Endothelial cell of umbilical vein (primary cell): ENCODE measurements at regions not wholly inside any gene's neighbourhood (a gene's known extent, or its start where the extent isn't known, plus 50 kb on each side); places are given as distances from the start of the nearest gene placed in this dataset.

Experiments used
- BruUV-seq: library from RNA; stranded (reverse); fragments of 400-500 nt; replicated peaks from 2 replicates; lab custom pipeline; 2021; lab: Mats Ljungman, UMichigan
- CTCF ChIA-PET: fragments of 300-600, 350-600 bp; sonication (Branson Sonifier 250); formaldehyde crosslinking; loops from one replicate; lab custom pipeline; 2021; ENCODE audit warnings: antibody characterized with exemption, inconsistent platforms; lab: Charles Lee
- POLR2A ChIA-PET: fragments of 300-600, 350-600 bp; sonication (Branson Sonifier 250); formaldehyde crosslinking; loops from one replicate; lab custom pipeline; 2021; ENCODE audit warnings: antibody characterized with exemption, inconsistent platforms; lab: Charles Lee
- DNase-seq: peaks from one replicate; pipeline ENCODE4 v3.0.0-alpha.2; 2011; ENCODE audit warnings: low read depth, low spot score
- FAIRE-seq: peaks from 2 replicates; lab custom pipeline; 2011; peaks lifted over from hg19 to GRCh38; lab: Jason Lieb, UNC
- H2AFZ ChIP-seq: 2 replicates; pipeline ENCODE4 v1.6.0; 2012; ENCODE audit warnings: low read depth, low read length, control low read depth, inconsistent platforms
- H3K27ac ChIP-seq: 2 replicates; pipeline ENCODE4 v1.5.1; 2011; ENCODE audit warnings: low read depth, mild to moderate bottlenecking, control low read depth, low read length, moderate library complexity; ENCODE audit not compliant: insufficient read depth
- H3K27me3 ChIP-seq, 2 experiments: 2 replicates each; pipeline versions ENCODE4 v1.6.0 to v1.6.1; 2011; ENCODE audit warnings: low read length in 2 of 2, mixed read lengths in 1 of 2; ENCODE audit not compliant: control insufficient read depth in 2 of 2, insufficient read depth in 2 of 2
- H3K36me3 ChIP-seq, 2 experiments: 2 replicates in 1 of 2; 3 replicates in 1 of 2; pipeline ENCODE4 v1.5.1; 2011; ENCODE audit warnings: low read length in 2 of 2, mild to moderate bottlenecking in 1 of 2, moderate library complexity in 1 of 2; ENCODE audit not compliant: control insufficient read depth in 2 of 2, insufficient read depth in 2 of 2; ENCODE audit errors: extremely low read depth in 1 of 2
- H3K4me1 ChIP-seq: 3 replicates; pipeline ENCODE4 v1.5.1; 2011; ENCODE audit warnings: mild to moderate bottlenecking, low read length; ENCODE audit not compliant: control insufficient read depth, insufficient read depth; ENCODE audit errors: extremely low read depth
- H3K4me2 ChIP-seq: 2 replicates; pipeline ENCODE4 v1.6.1; 2011; ENCODE audit warnings: low read length, control low read depth, mixed read lengths; ENCODE audit not compliant: insufficient read depth
- H3K4me3 ChIP-seq, 3 experiments: fragments of 200-600 bp in 1 of 3; sonication (generic), shearing (Covaris generic) in 1 of 3; replicated peaks in 1 of 3; 2 replicates each; pipeline ENCODE4 v1.5.1; 2011 to 2016; ENCODE audit warnings: control low read depth in 3 of 3, low read length in 3 of 3, mild to moderate bottlenecking in 2 of 3, inconsistent platforms in 1 of 3, low read depth in 1 of 3, moderate library complexity in 1 of 3; ENCODE audit not compliant: insufficient read depth in 1 of 3
- H3K79me2 ChIP-seq: 2 replicates; pipeline ENCODE4 v1.6.0; 2012; ENCODE audit warnings: low read length, inconsistent platforms; ENCODE audit not compliant: control insufficient read depth, insufficient read depth
- H3K9ac ChIP-seq: replicated peaks from 2 replicates; pipeline ENCODE3; 2011; ENCODE audit warnings: low read length, control low read depth; ENCODE audit not compliant: insufficient read depth; ENCODE audit errors: extremely low read depth
- H3K9me1 ChIP-seq: replicated peaks from 3 replicates; pipeline ENCODE4 v1.6.0; 2011; ENCODE audit warnings: mild to moderate bottlenecking, low read length; ENCODE audit not compliant: control insufficient read depth, insufficient read depth; ENCODE audit errors: extremely low read depth
- H3K9me3 ChIP-seq: replicated peaks from 2 replicates; pipeline ENCODE4 v1.5.1; 2012; ENCODE audit warnings: low read length, inconsistent platforms; ENCODE audit not compliant: control insufficient read depth, insufficient read depth
- H4K20me1 ChIP-seq: replicated peaks from 2 replicates; pipeline ENCODE3; 2011; ENCODE audit warnings: mild to moderate bottlenecking, low read length; ENCODE audit not compliant: control insufficient read depth, insufficient read depth; ENCODE audit errors: extremely low read depth
- CTCF ChIP-seq, 2 donors: IDR thresholded peaks; 1 replicate in 1 of 2; 2 replicates in 1 of 2; pipeline ENCODE4 v1.5.1; 2011; ENCODE audit warnings: low read length in 2 of 2, mild to moderate bottlenecking in 2 of 2, moderate library complexity in 2 of 2, control low read depth in 1 of 2, inconsistent platforms in 1 of 2, low read depth in 1 of 2; ENCODE audit not compliant: insufficient read depth in 1 of 2; ENCODE audit errors: extremely low read depth in 1 of 2
- EZH2 ChIP-seq: IDR thresholded peaks from 2 replicates; pipeline ENCODE4 v1.6.1; 2012; ENCODE audit warnings: borderline replicate concordance, low read depth, mild to moderate bottlenecking, moderate library complexity, low read length, inconsistent platforms; ENCODE audit not compliant: severe bottlenecking
- FOS ChIP-seq: IDR thresholded peaks from 2 replicates; pipeline ENCODE4 v1.6.1; 2011; ENCODE audit warnings: mild to moderate bottlenecking, low read length, moderate library complexity, borderline replicate concordance; ENCODE audit not compliant: insufficient read depth
- GATA2 ChIP-seq: IDR thresholded peaks from 2 replicates; pipeline ENCODE4 v1.7.0; 2011; ENCODE audit warnings: low read depth, mild to moderate bottlenecking, moderate library complexity, mixed read lengths, low read length; ENCODE audit not compliant: insufficient read length, insufficient read depth
- JUN ChIP-seq: IDR thresholded peaks from 2 replicates; pipeline ENCODE4 v1.6.1; 2011; ENCODE audit warnings: borderline replicate concordance, low read depth; ENCODE audit not compliant: insufficient read length, insufficient read depth
- MAX ChIP-seq: IDR thresholded peaks from 2 replicates; pipeline ENCODE4 v1.6.1; 2011; ENCODE audit not compliant: insufficient read depth, insufficient read length
- MYC ChIP-seq: IDR thresholded peaks from one replicate; pipeline ENCODE4 v1.6.1; 2011; ENCODE audit warnings: mild to moderate bottlenecking, low read depth, low read length
- POLR2A ChIP-seq: IDR thresholded peaks from 2 replicates; pipeline ENCODE4 v1.6.1; 2012; ENCODE audit warnings: low read depth, mild to moderate bottlenecking, control low read depth, low read length
- POLR2AphosphoS5 ChIP-seq: IDR thresholded peaks from 2 replicates; pipeline ENCODE4 v1.6.1; 2012; ENCODE audit warnings: low read depth, mild to moderate bottlenecking, control low read depth, low read length, moderate library complexity; ENCODE audit not compliant: insufficient read depth
- dilution Hi-C: fragments of 300-500 bp; cut with MboI; formaldehyde crosslinking; loops from one replicate; pipeline ENCODE4 v1.15.0; 2019; ENCODE audit warnings: low sequenced_read_pairs; ENCODE audit not compliant: extremely low pct_ligation_motif_present
- intact Hi-C: fragments of 100-400 bp; cut with micrococcal nuclease; formaldehyde crosslinking; loops from one replicate; pipeline ENCODE4 v1.10.0; 2022

- BruUV-seq, result no TSS peak
- H3K9ac ChIP-seq, result no peak overlapping the region
- H3K9me3 ChIP-seq, result no peaks in the 10 kb centered on the region
- TF ChIP-seq EZH2 (no peak), POLR2A (no peak), JUN (no peak), GATA2 (no peak), POLR2AphosphoS5 (no peak), MAX (no peak)
- H3K27me3 ChIP-seq, result no peaks in the 10 kb centered on the region
- H3K36me3 ChIP-seq, result no peaks in the 10 kb centered on the region
- dilution Hi-C loops, result no loop called here
- ChIA-PET POLR2A (no interaction called here), CTCF (interaction anchor here (1.0 kb wide), 1 partner anchor 17 kb away, joined by 4 read pairs; no protein-coding TSS in a partner anchor)
- no peaks in the 10 kb centered on the region for H3K79me2 ChIP-seq
- no peaks in the 10 kb centered on the region for H3K9me1 ChIP-seq
- no peaks in the 10 kb centered on the region for H3K4me1 ChIP-seq
- H3K4me2 ChIP-seq, result no peak overlapping the region
- intact Hi-C loops, result no loop called here
- H4K20me1 ChIP-seq, result no peaks in the 10 kb centered on the region
- FAIRE-seq (no peak), DNase-seq (no peak)
- H2AFZ ChIP-seq, result no peak overlapping the region
- H3K4me3 ChIP-seq, result no peak overlapping the region
- H3K27ac ChIP-seq, result no peak overlapping the region
Measured at GRCh38 chr3:144873066-144873465, 901.4 kb downstream of the DIPK2A start.

- H3K9me3 ChIP-seq, result no peaks in the 10 kb centered on the region
- no peak overlapping the region for H3K4me3 ChIP-seq
- no peak overlapping the region for H3K9ac ChIP-seq
- dilution Hi-C loops (no loop called here), intact Hi-C loops (no loop called here)
- no peaks in the 10 kb centered on the region for H3K79me2 ChIP-seq
- no peaks in the 10 kb centered on the region for H3K27me3 ChIP-seq
- FAIRE-seq (no peak), DNase-seq (no peak)
- no peak overlapping the region for H2AFZ ChIP-seq
- TF ChIP-seq FOS (no peak), MAX (no peak), POLR2AphosphoS5 (no peak), JUN (no peak), CTCF (IDR thresholded peaks at IDR 0.05; ENCODE audit: extremely low read depth in 1 of 2, insufficient read depth in 1 of 2, low read depth in 1 of 2, low read length in 2 of 2) (no peak), MYC (no peak), GATA2 (no peak), EZH2 (no peak), POLR2A (no peak)
- H3K9me1 ChIP-seq, result no peaks in the 10 kb centered on the region
- H3K36me3 ChIP-seq, result no peaks in the 10 kb centered on the region
- H3K4me1 ChIP-seq, result no peaks in the 10 kb centered on the region
- H4K20me1 ChIP-seq, result no peaks in the 10 kb centered on the region
- H3K27ac ChIP-seq, result no peak overlapping the region
- POLR2A ChIA-PET, result no interaction called here
- H3K4me2 ChIP-seq, result no peak overlapping the region
- BruUV-seq, result no TSS peak
- CTCF ChIA-PET, result no interaction called here
Measured at GRCh38 chr3:144875211-144875610, 903.6 kb downstream of the DIPK2A start.
